Astrocyte of the hippocampus (primary cell): ENCODE measurements at regions not wholly inside any gene's neighbourhood (a gene's known extent, or its start where the extent isn't known, plus 50 kb on each side); places are given as distances from the start of the nearest gene placed in this dataset.
A peak's percentile ranks its signal among the peaks of the same experiment; 100 is the strongest.
"Not testable (repeated sequence)": the region's sequence is repeated elsewhere in the genome, so short reads cannot be mapped to it uniquely, and the experiment has no call there.

ENCODE experiments used
- DNase-seq: peaks from one replicate; pipeline ENCODE4 v3.0.0; 2011; ENCODE audit warnings: low read depth, low spot score

DNA sequence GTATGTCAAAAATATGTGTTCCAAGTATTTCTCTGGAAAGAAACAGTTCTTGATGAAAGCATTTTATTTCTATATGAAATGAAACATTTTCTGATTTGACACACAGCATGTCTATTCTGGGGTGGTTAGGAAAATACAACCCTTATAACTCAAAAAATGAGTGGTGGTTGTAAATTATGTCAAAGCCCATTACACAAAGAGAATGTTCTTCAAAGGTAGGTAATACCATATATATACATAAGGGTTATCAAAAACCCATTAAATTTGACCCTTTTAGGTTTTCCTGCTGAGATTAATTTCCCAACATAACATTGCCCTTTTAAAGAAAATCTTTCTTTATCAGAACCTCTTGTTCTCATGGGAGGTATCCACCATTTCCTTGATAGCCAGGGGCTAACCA, 420.5 kb upstream of the TECRL start:
- no peak for DNase-seq

DNA sequence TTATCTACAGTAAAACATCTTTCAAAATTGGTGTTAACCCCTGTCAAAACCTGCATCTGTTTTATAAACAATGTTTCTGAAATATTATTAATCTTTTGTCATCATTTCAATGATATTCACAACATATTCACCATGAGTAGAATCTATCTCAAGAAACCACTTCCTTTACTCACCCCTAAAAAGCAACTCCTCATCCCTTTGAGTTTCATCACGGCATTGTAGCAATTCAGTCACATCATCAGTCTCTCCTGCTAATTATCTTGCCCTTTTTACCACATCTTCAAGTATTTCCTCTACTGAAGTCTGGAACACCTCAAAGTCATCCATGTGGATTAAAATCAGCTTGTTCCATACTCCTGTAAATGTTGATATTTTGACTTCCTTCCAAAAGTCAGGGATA, 415.3 kb upstream of the TECRL start:
- no peak for DNase-seq

DNA sequence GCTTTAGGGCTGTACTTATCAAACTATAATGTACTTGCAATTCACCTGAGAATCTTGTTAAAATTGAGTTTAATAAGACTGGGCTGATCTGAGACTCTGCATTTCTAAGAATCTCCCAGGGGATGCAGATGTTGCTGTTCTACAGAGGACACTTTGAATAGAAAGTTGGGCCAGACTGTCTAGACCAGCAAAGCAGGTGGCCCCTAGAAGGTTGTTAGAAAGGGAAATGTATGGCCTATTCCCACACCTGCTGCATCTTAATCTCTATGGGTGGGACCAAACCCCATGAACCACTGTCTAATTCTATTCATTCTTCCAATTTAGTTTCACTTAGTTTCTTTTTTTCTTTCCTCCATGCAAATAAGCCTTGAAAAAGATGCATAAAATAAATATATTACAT, 413.2 kb upstream of the TECRL start:
- no peak for DNase-seq

DNA sequence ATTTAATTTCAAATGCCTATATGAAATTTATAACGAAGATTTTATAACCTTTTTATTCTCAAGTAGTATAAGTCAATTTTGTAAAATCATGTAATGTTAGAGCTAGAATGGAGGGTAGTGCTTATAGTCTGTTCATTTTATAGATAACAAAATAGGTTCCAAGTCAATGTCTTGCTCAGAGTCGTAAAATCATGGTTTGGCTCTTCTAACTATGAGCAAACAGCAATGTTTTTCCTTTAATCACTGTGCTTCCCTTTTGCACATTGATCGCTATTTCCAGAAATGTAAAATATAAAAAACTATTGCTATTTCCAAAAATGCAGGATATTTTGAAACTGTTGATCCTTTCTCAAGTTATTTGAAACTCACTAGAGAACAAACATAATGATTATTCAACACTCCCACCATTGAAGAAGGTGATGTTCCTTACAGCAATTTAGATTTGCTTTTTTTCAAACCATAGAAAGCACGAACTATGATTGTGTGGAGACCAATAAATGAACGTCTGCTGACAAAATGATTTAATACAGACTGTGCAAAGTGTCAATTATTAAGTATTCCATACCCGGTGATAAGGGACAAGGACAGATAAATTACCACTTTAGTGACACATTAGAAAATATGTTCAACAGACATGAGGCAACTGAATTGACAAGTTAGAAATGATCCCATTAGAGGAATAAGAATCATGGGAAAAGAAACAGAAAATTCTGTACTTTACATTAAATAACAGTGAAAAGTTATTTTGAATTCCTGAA, 412.1 kb upstream of the TECRL start:
- DNase-seq, result no peak

- no peak for DNase-seq
Measured at GRCh38 chr4:64814616-64815015, 405.4 kb upstream of the TECRL start.

DNA sequence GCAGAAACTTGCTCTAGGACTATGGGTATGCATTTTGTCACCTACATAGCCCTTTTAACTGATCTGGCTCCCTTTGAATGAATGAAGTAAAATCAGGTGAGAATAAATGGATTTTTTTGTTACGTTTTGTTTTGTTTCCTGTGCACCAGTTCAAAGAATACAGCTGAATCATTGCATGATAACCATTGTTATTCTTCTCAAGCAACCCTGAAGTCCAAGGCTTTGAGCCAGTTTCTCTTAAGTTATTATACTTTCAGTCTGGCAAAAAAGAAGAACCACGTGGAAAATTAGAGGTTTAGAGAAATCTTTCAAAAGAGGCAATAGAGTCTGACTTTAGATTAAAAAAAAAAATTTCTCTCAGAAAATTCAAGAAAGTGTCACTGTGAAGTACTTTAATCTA, 398.6 kb upstream of the TECRL start:
- DNase-seq, result peak; percentile 41

DNA sequence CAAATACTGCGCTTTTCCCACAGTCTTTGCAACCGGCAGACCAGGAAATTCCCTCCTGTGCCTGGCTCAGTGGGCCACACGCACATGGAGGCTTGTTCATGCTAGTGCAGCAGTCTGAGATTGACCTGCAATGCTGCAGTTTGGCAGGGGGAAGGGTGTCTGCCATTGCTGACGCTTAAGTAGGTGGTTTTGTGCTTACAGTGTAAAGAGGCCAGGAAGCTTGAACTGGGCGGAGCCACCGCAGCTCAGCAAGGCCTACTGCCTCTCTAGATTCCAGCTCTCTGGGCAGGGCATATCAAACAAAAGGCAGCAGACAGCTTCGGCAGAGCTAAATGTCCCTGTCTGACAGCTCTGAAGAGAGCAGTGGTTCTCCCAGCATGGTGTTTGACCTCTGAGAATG, 390.5 kb upstream of the TECRL start:
- DNase-seq, result no peak

DNA sequence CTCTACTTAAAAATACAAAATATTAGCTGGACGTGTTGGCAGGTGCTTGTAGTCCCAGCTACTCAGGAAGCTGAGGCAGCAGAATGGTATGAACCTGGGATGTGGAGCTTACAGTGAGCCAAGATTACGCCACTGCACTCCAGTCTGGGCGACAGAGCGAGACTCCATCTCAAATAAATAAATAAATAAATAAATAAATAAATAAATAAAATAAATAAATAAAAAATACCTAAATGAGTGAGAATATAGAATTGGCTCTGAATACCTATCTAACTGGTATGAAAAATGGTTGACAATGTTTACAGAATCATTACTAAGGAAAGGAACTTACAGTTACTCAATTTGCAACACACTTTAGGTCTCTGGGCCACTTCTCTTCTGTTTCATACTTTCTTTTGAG, 389.6 kb upstream of the TECRL start:
- DNase-seq, result not testable (repeated sequence)

DNA sequence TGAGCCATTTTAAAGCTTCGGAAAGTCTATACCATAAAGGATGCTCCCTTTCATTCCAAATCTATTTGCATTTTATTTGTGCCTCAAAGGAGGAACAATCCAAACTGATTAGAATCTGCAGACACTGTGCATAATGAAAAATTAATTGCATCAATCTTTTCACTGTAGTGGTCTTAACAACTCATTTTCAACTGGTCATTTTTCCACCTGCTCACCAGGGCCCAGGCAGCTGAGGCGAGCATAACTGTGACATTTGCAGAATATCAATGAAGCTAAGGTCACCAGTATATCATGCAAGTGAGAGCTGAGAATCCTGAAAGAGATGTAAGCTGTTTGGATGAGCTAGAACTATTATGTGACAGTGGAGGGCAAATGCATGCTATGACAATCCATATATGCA, 387.3 kb upstream of the TECRL start:
- DNase-seq, result no peak

- DNase-seq, result peak; percentile 90
Measured at GRCh38 chr4:64784125-64784524, 374.9 kb upstream of the TECRL start.

DNA sequence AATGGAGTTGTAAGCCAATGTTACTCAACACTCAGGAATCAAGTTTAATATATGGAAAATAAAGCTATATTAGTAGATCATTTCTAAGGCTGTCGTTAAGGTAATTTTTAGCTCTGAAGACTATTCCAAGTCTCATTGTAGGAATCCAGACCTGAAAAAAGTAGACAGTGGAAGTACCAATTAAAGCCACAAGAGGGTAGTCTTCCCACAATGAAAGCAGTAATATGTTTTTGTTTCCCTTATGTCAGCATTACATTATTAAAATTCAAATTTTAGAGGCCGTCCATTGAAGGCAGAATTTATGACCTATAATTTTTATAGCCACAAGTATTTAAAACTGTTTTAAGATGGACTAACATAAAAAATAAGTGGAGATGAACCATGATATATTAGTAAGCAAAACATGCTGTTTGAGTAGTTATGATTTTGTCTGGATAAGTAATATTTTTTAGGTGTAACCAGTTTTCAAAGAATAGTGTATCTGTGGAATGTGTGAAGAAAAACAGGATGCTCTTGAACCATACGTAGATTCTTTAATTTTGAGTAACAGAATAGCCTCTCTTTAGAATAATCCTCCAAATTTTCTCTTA, 372.6 kb upstream of the TECRL start:
- peak; percentile 76 for DNase-seq

DNA sequence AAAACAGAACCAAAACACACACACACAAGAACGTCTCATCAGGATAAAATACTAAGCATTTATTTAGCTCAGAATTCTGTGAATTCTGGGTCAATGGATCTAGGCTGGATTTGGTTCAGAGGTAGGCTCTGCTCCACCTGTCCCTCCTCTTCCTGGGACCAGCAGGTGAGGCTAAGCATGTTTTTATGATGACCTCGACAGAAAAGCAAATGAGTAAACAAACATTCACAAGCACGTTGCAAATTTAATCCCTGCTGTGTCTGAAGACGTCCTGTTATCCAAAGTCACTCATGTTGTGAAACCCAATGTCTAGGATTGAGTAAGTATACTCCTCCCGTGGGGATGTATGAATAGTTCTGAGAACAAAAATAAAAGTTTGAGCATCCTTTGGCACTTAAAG, 371.4 kb upstream of the TECRL start:
- no peak for DNase-seq

DNA sequence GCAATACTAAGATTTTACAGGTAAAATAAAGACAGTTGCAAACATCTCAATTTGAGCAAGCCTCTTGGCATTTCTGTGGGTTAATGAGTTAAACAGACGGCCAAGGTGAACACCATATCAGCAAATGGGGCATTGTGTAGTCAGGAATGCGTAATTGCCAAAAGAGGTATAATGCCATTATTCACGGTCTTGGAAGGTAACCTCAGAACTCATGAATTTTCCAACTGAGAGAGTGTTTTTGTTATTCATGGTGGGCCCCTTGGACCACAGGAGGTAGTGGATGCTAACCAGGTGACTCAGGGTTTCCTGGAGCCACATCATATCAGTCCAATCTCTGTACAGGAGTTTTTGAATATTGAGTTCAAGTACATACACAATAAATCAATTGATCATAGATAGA, 368.0 kb upstream of the TECRL start:
- DNase-seq, result peak; percentile 82

GRCh38 chr4:64776820-64777219, 367.6 kb upstream of the TECRL start:
- no peak for DNase-seq

DNA sequence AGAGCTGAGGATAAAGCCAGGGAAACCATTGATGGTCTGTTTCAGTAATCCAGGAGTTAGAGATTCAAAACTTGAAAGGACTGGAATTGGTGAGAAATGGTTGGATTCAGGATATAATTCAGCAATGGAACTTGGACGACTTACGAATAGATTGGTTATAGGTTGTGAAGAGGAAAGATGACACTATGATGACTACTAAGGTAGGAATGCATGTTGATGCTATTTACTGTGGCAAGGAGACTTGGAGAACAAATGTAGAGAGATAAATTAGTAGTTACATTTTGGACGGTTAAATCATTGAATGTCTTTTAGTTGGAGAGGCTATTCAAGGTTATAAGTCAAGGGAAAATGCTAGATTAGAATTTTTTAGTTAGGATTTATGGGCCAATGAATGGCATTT, 365.4 kb upstream of the TECRL start:
- no peak for DNase-seq

DNA sequence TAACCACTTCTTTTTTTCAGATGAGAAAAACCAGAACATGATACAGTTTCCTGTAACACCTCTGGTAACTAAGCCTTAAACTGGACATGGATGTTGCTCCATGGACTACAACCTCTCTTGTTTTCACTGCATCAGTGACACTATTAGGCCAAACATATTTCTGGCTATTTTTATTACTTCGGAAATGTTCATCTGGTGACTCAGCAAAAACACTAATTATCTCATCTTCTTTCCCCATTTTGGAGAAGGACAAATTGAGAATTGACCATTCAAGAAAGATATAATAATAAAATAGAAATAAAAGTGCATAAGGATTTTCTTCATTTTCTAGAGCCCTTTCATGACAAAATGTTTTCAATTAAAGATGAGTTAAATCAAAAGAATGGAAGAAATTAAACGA, 361.9 kb upstream of the TECRL start:
- DNase-seq, result no peak

DNA sequence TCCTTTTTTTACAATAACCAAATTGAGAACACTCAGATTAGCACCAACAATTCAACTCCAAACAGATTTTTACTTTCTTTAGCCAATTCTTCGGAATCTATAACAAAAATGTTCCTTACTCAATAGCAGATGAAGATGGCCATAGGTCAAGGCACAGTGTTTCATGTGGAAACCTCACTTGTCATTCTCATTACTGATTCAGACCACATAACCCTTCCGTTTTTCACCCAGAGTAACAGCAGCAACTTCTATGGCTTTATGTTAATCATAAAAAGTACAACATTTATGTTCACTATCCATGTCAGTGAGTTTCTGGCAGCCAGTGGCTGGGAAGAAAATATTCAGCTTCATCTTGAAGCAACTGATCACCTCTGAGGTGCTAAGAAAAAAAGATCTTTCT, 358.3 kb upstream of the TECRL start:
- DNase-seq, result no peak

- no peak for DNase-seq
Measured at GRCh38 chr4:64766565-64766964, 357.3 kb upstream of the TECRL start.

DNA sequence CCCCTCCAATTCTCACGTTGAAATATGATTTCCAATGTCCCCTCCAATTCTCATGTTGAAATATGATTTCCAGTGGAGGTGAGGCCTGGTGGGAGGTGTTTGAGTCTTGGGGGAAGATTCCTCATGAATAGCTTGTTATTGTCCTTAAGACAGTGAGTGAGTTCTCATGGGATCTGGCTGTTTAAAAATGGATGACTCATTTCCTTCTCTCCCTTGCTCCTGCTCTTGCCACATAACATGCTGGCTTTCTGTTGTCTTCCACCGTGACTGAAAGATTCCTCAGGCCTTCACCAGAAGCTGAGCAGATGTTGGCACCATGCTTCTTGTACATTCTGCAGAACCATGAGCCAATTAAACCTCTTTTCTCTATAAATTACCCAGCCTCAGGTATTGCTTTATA, 346.8 kb upstream of the TECRL start:
- DNase-seq, result no peak

GRCh38 chr4:64747919-64748715, 338.9 kb upstream of the TECRL start:
- DNase-seq, result no peak

GRCh38 chr4:64738240-64738639, 329.0 kb upstream of the TECRL start:
- no peak for DNase-seq

DNA sequence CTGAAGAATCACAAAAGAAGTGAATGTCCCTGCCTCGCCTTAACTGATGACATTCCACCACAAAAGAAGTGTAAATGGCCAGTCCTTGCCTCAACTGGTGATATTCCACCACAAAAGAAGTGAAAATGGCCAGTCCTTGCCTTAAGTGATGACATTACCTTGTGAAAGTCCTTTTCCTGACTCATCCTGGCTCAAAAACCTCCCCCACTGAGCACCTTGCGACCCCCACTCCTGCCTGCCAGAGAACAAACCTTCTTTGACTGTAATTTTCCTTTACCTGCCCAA, 328.5 kb upstream of the TECRL start:
- DNase-seq, result not testable (repeated sequence)
